CD8-positive, alpha-beta memory T cell (primary cell): ENCODE measurements at regions not wholly inside any gene's neighbourhood (a gene's known extent, or its start where the extent isn't known, plus 50 kb on each side); places are given as distances from the start of the nearest gene placed in this dataset.

ENCODE experiments used
- CTCF ChIA-PET: fragments of 350-600 bp; sonication (Branson Sonifier 250); formaldehyde crosslinking; loops from one replicate; lab custom pipeline; 2021; ENCODE audit warnings: antibody characterized with exemption; lab: Charles Lee
- POLR2A ChIA-PET: fragments of 350-600 bp; sonication (Branson Sonifier 250); formaldehyde crosslinking; loops from one replicate; lab custom pipeline; 2021; ENCODE audit warnings: antibody characterized with exemption; lab: Charles Lee
- DNase-seq, 5 donors: peaks; one replicate each; pipeline versions ENCODE4 v3.0.0 to v3.0.0-alpha.2; 2020 to 2022; ENCODE audit warnings: mixed read lengths in 1 of 5
- H3K27ac ChIP-seq: one replicate; pipeline ENCODE4 v1.7.0; 2013; ENCODE audit warnings: low read depth, mild to moderate bottlenecking, low read length, moderate library complexity
- H3K27me3 ChIP-seq: 2 replicates; pipeline ENCODE4 v1.7.0; 2013; ENCODE audit warnings: low read length, mild to moderate bottlenecking; ENCODE audit not compliant: insufficient read depth, poor library complexity, severe bottlenecking
- H3K36me3 ChIP-seq: 2 replicates; pipeline ENCODE4 v1.7.0; 2013; ENCODE audit warnings: mild to moderate bottlenecking, low read length, moderate library complexity; ENCODE audit not compliant: insufficient read depth
- H3K4me1 ChIP-seq: 2 replicates; pipeline ENCODE4 v1.7.0; 2013; ENCODE audit warnings: mild to moderate bottlenecking, low read length, moderate library complexity; ENCODE audit not compliant: insufficient read depth
- H3K4me3 ChIP-seq: 2 replicates; pipeline ENCODE4 v1.7.0; 2013; ENCODE audit warnings: mild to moderate bottlenecking, low read length
- H3K9me3 ChIP-seq: 2 replicates; pipeline ENCODE4 v1.7.0; 2013; ENCODE audit warnings: mild to moderate bottlenecking, low read length
- H3K27ac Mint-ChIP-seq, 8 donors: one replicate each; pipeline ENCODE4 v1.8.0; 2020 to 2021; ENCODE audit warnings: mixed read lengths in 8 of 8, mild to moderate bottlenecking in 6 of 8, inconsistent platforms in 3 of 8, moderate library complexity in 3 of 8
- H3K27me3 Mint-ChIP-seq, 2 donors: one replicate each; pipeline ENCODE4 v1.8.0; 2020 to 2021; ENCODE audit warnings: mixed read lengths in 2 of 2, mild to moderate bottlenecking in 1 of 2, moderate library complexity in 1 of 2
- H3K36me3 Mint-ChIP-seq, 3 donors: one replicate each; pipeline ENCODE4 v1.8.0; 2020 to 2021; ENCODE audit warnings: mixed read lengths in 3 of 3, inconsistent platforms in 1 of 3, mild to moderate bottlenecking in 1 of 3
- H3K4me1 Mint-ChIP-seq, 3 donors: one replicate each; pipeline ENCODE4 v1.8.0; 2020 to 2021; ENCODE audit warnings: mixed read lengths in 3 of 3, inconsistent platforms in 1 of 3, mild to moderate bottlenecking in 1 of 3
- H3K4me3 Mint-ChIP-seq, 7 donors: one replicate each; pipeline ENCODE4 v1.8.0; 2020 to 2021; ENCODE audit warnings: mixed read lengths in 7 of 7, mild to moderate bottlenecking in 6 of 7, moderate library complexity in 4 of 7, inconsistent platforms in 2 of 7
- H3K9me3 Mint-ChIP-seq, 5 donors: one replicate each; pipeline ENCODE4 v1.8.0; 2020 to 2022; ENCODE audit warnings: mixed read lengths in 5 of 5, mild to moderate bottlenecking in 3 of 5, moderate library complexity in 2 of 5, inconsistent platforms in 1 of 5

DNA sequence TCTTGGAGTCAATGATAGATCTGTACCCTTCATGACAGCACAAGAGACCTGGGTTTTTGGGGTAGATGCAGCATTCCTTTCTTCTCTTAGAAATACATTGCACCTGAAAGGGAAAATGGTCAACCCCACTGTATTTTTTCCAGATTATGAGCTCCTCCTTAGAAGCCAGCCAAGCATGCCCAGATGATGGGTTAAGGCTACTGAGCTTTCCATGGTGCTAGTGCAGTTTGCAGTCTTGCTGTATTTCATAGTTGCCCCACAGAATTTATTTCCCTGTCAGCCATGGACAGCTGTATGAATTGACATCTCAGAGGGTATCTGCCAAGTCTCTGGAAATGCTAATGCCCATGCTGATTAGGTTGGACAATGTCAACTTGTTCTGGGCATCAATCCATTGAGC is 73.7 kb upstream of the H2AZ1 start:
- H3K36me3 ChIP-seq, result no peaks in the 10 kb centered on the region
- CTCF ChIA-PET, result interaction anchor here (2.0 kb wide), 1 partner anchor 8 kb away, joined by 7 read pairs; no protein-coding TSS in a partner anchor

DNA sequence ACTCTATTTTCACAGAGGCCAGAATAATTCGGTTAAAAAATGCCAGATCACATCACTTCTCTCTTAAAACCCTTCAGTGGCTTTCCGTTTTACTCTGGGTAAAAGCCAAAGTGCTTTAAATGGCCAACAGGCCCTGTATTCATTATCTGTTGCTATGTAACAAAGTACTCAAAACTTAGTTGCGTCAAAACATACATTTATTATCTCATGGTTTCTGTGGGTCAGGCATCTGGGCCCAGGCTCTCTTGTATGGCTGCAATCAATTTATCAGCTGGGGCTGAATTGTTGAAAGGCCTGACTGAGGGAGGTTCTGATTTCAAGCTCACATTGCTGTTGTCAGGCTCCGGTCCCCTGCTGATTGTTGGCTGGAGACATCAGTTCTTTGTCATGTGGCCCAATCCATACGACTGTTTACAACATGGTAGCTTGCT is 72.7 kb upstream of the H2AZ1 start:
- H3K9me3 ChIP-seq, result no peaks in the 10 kb centered on the region
- ChIA-PET POLR2A (no interaction called here), CTCF (no interaction called here)
- Mint-ChIP-seq H3K27me3 (peaks cover 4 to 30% of the 10 kb centered on the region in 2 donors), H3K4me1 (no peaks in the 10 kb centered on the region), H3K9me3 (no peaks in the 10 kb centered on the region), H3K4me3 (no peak overlapping the region), H3K36me3 (peaks cover 0 to 4% (median 0%) of the 10 kb centered on the region in 3 donors), H3K27ac (no peak overlapping the region)
- no peaks in the 10 kb centered on the region for H3K4me1 ChIP-seq
- no peak overlapping the region for H3K27ac ChIP-seq
- no peaks in the 10 kb centered on the region for H3K36me3 ChIP-seq
- DNase-seq, result no peak
- H3K27me3 ChIP-seq, result no peaks in the 10 kb centered on the region
- no peak overlapping the region for H3K4me3 ChIP-seq

More for the DNA sequence above, 73.7 kb upstream of the H2AZ1 start:
- Mint-ChIP-seq H3K27ac (no peak overlapping the region), H3K9me3 (no peaks in the 10 kb centered on the region), H3K36me3 (peaks cover 0 to 4% (median 0%) of the 10 kb centered on the region in 3 donors), H3K27me3 (peaks cover 4 to 30% of the 10 kb centered on the region in 2 donors), H3K4me3 (no peak overlapping the region), H3K4me1 (no peaks in the 10 kb centered on the region)
- Histone ChIP-seq H3K27ac (no peak overlapping the region), H3K4me1 (no peaks in the 10 kb centered on the region), H3K27me3 (no peaks in the 10 kb centered on the region), H3K9me3 (no peaks in the 10 kb centered on the region), H3K4me3 (no peak overlapping the region)
- POLR2A ChIA-PET, result no interaction called here
- no peak for DNase-seq

GRCh38 chr4:100019821-100020220 is 69.7 kb upstream of the H2AZ1 start:
- H3K27me3 Mint-ChIP-seq, result peaks cover 4 to 30% of the 10 kb centered on the region in 2 donors
- Histone ChIP-seq H3K27me3 (no peaks in the 10 kb centered on the region), H3K4me1 (no peaks in the 10 kb centered on the region), H3K9me3 (no peaks in the 10 kb centered on the region), H3K4me3 (no peak overlapping the region), H3K36me3 (no peaks in the 10 kb centered on the region), H3K27ac (no peak overlapping the region)
- H3K4me3 Mint-ChIP-seq, result no peak overlapping the region
- ChIA-PET CTCF (no interaction called here), POLR2A (no interaction called here)
- DNase-seq, result no peak
- H3K36me3 Mint-ChIP-seq, result peaks cover 0 to 4% (median 0%) of the 10 kb centered on the region in 3 donors
- H3K27ac Mint-ChIP-seq, result no peak overlapping the region
- H3K9me3 Mint-ChIP-seq, result no peaks in the 10 kb centered on the region
- no peaks in the 10 kb centered on the region for H3K4me1 Mint-ChIP-seq

GRCh38 chr4:100017637-100018310 is 67.7 kb upstream of the H2AZ1 start:
- Mint-ChIP-seq H3K4me1 (no peaks in the 10 kb centered on the region), H3K9me3 (no peaks in the 10 kb centered on the region), H3K36me3 (peaks cover 0 to 4% (median 0%) of the 10 kb centered on the region in 3 donors), H3K4me3 (no peak overlapping the region), H3K27ac (no peak overlapping the region), H3K27me3 (peaks cover 4 to 16% of the 10 kb centered on the region in 2 donors)
- no peak overlapping the region for H3K27ac ChIP-seq
- no peaks in the 10 kb centered on the region for H3K4me1 ChIP-seq
- CTCF ChIA-PET, result no interaction called here
- POLR2A ChIA-PET, result no interaction called here
- no peak overlapping the region for H3K4me3 ChIP-seq
- no peaks in the 10 kb centered on the region for H3K36me3 ChIP-seq
- H3K9me3 ChIP-seq, result no peaks in the 10 kb centered on the region
- no peaks in the 10 kb centered on the region for H3K27me3 ChIP-seq
- DNase-seq, result no peak

- DNase-seq, result no peak
- Mint-ChIP-seq H3K9me3 (no peaks in the 10 kb centered on the region), H3K27ac (no peak overlapping the region), H3K27me3 (peaks cover 0 to 4% of the 10 kb centered on the region in 2 donors), H3K4me1 (no peaks in the 10 kb centered on the region), H3K36me3 (no peaks in the 10 kb centered on the region), H3K4me3 (no peak overlapping the region)
- Histone ChIP-seq H3K9me3 (no peaks in the 10 kb centered on the region), H3K36me3 (no peaks in the 10 kb centered on the region), H3K27ac (no peak overlapping the region), H3K4me3 (no peak overlapping the region), H3K27me3 (no peaks in the 10 kb centered on the region), H3K4me1 (no peaks in the 10 kb centered on the region)
- CTCF ChIA-PET, result interaction anchor here (1.4 kb wide), 1 partner anchor 8 kb away, joined by 7 read pairs; no protein-coding TSS in a partner anchor
- POLR2A ChIA-PET, result no interaction called here
Measured at GRCh38 chr4:100016191-100016590, 66.1 kb upstream of the H2AZ1 start.

DNA sequence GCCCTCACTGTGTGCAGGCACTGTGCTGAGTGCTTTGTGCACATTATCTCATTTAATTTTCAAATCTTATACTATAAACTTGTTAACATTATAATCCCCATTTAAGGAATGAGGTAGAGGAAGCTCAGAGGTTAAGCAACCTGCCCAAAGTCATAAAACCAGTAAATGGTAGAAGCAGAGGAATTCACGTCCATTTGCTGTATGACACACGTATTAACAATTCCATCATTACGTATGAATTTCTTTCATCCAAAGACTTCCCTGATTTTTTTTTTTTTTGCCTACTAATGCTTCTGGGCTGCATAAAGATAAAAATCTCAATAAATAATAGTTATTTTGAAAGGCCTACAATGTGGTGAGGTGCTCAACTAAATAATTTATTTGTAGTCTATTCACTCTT is 64.5 kb upstream of the H2AZ1 start:
- no peaks in the 10 kb centered on the region for H3K4me1 Mint-ChIP-seq
- POLR2A ChIA-PET, result no interaction called here

DNA sequence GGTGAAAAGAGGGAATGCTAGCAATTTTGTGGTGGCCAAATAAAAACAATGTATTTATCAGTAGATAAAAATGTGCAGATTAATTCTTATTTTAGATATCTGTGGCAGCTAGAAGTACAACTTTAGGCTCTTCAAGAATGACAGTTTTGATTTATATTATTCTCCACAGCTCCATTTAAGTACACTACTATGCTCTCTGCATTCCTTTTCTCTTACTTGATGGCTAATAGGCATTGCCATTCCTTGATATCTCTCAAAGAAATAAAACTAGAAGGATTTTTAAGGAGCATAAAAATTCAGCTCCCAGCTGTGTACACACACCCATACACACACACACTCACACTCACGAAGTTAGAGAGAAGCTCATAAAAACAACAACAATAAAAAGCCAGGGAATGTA is 59.4 kb upstream of the H2AZ1 start:
- Histone ChIP-seq H3K4me1 (no peaks in the 10 kb centered on the region), H3K36me3 (no peaks in the 10 kb centered on the region), H3K27me3 (no peaks in the 10 kb centered on the region), H3K27ac (no peak overlapping the region), H3K4me3 (no peak overlapping the region), H3K9me3 (no peaks in the 10 kb centered on the region)
- Mint-ChIP-seq H3K4me3 (no peak overlapping the region), H3K27ac (no peak overlapping the region), H3K4me1 (no peaks in the 10 kb centered on the region), H3K27me3 (peaks cover 3 to 24% of the 10 kb centered on the region in 2 donors), H3K9me3 (peaks cover 0 to 3% (median 0%) of the 10 kb centered on the region in 5 donors), H3K36me3 (no peaks in the 10 kb centered on the region)
- CTCF ChIA-PET, result interaction anchor here (0.8 kb wide), 1 partner anchor 446 kb away, joined by 3 read pairs; no protein-coding TSS in a partner anchor
- POLR2A ChIA-PET, result no interaction called here
- no peak for DNase-seq

More for the DNA sequence above, 64.5 kb upstream of the H2AZ1 start:
- Mint-ChIP-seq H3K36me3 (no peaks in the 10 kb centered on the region), H3K9me3 (no peaks in the 10 kb centered on the region), H3K27me3 (peaks cover 0 to 6% of the 10 kb centered on the region in 2 donors), H3K4me3 (no peak overlapping the region), H3K27ac (no peak overlapping the region)
- Histone ChIP-seq H3K4me1 (no peaks in the 10 kb centered on the region), H3K36me3 (no peaks in the 10 kb centered on the region), H3K9me3 (no peaks in the 10 kb centered on the region), H3K27ac (no peak overlapping the region), H3K27me3 (no peaks in the 10 kb centered on the region), H3K4me3 (no peak overlapping the region)
- CTCF ChIA-PET, result interaction anchor here (1.4 kb wide), 1 partner anchor 10 kb away, joined by 7 read pairs; no protein-coding TSS in a partner anchor
- no peak for DNase-seq

- H3K27me3 ChIP-seq, result no peaks in the 10 kb centered on the region
- no peak overlapping the region for H3K4me3 ChIP-seq
- Mint-ChIP-seq H3K4me1 (no peaks in the 10 kb centered on the region), H3K27me3 (peaks cover 3 to 24% of the 10 kb centered on the region in 2 donors), H3K36me3 (no peaks in the 10 kb centered on the region), H3K4me3 (no peak overlapping the region), H3K9me3 (peaks cover 0 to 3% (median 0%) of the 10 kb centered on the region in 5 donors), H3K27ac (no peak overlapping the region)
- H3K27ac ChIP-seq, result no peak overlapping the region
- no peaks in the 10 kb centered on the region for H3K9me3 ChIP-seq
- no peak for DNase-seq
- ChIA-PET CTCF (no interaction called here), POLR2A (no interaction called here)
- H3K36me3 ChIP-seq, result no peaks in the 10 kb centered on the region
- no peaks in the 10 kb centered on the region for H3K4me1 ChIP-seq
Measured at GRCh38 chr4:100008048-100008447, 58.0 kb upstream of the H2AZ1 start.
